ENCODE measurements at regions not wholly inside any gene's neighbourhood (a gene's known extent, or its start where the extent isn't known, plus 50 kb on each side); places are given as distances from the start of the nearest gene placed in this dataset.

DNA sequence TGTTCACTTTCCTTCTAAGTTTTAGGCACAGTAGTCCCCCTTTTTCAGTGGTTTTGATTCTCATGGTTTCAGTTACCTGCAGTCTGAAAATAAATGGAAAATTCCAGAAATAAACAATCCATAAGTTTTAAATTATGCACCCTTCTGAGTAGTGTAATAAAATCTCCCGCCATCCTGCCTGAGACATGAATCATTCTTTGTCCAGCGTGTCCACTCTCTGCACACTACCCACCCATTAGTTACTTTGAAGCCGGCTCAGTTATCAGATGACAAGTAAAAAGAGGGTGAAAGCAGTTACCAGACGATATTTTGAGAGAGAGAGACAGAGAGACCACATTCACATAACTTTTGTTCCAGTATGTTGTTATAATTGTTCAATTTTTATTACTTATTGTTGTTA is 400.5 kb downstream of the TMX3 start:
- H3K4me3 ChIP-seq (ENCODE audit: control insufficient read depth, low read depth, low read length) = no peak overlapping the region
- TF ChIP-seq, protein P1, sequence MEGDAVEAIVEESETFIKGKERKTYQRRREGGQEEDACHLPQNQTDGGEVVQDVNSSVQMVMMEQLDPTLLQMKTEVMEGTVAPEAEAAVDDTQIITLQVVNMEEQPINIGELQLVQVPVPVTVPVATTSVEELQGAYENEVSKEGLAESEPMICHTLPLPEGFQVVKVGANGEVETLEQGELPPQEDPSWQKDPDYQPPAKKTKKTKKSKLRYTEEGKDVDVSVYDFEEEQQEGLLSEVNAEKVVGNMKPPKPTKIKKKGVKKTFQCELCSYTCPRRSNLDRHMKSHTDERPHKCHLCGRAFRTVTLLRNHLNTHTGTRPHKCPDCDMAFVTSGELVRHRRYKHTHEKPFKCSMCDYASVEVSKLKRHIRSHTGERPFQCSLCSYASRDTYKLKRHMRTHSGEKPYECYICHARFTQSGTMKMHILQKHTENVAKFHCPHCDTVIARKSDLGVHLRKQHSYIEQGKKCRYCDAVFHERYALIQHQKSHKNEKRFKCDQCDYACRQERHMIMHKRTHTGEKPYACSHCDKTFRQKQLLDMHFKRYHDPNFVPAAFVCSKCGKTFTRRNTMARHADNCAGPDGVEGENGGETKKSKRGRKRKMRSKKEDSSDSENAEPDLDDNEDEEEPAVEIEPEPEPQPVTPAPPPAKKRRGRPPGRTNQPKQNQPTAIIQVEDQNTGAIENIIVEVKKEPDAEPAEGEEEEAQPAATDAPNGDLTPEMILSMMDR (conservative IDR thresholded peaks at IDR 0.05; ENCODE audit: control insufficient read depth, insufficient read depth, low read depth, low read length) = no peak
- DNase-seq (ENCODE audit: low read depth) = peak; percentile 15

- TF ChIP-seq, protein P1 (conservative IDR thresholded peaks at IDR 0.05; ENCODE audit: control insufficient read depth, insufficient read depth, low read depth, low read length) = no peak
- no peak overlapping the region for H3K4me3 ChIP-seq (ENCODE audit: control insufficient read depth, low read depth, low read length)
- DNase-seq (ENCODE audit: low read depth) = no peak
Measured at GRCh38 chr18:68301441-68301840, 413.5 kb downstream of the TMX3 start.

DNA sequence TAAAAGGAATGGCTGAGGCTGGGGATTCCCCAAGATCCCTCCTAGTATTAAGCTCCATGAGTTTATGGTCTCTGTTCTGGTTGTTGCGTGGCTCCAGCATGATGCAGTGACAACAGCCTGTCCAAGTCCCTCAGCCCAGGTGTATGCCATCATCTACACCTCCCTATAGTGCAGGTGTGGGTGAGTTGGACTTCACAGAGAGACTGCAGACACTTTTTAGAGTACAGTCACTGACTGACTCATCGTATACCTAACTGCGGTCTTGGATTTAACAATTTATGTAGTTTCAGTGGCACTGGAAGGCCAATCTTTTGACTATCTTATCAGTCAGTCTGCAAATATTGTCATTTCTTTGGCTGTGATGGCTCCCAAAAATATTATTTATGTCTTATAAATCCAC is 415.0 kb downstream of the TMX3 start:
- TF ChIP-seq, protein P1 (conservative IDR thresholded peaks at IDR 0.05; ENCODE audit: control insufficient read depth, insufficient read depth, low read depth, low read length) = no peak
- peak; percentile 7 for DNase-seq (ENCODE audit: low read depth)
- H3K4me3 ChIP-seq (ENCODE audit: control insufficient read depth, low read depth, low read length) = no peak overlapping the region

- H3K4me3 ChIP-seq (ENCODE audit: control insufficient read depth, low read depth, low read length) = no peak overlapping the region
- no peak for DNase-seq (ENCODE audit: low read depth)
- TF ChIP-seq, protein P1 (conservative IDR thresholded peaks at IDR 0.05; ENCODE audit: control insufficient read depth, insufficient read depth, low read depth, low read length) = no peak
Measured at GRCh38 chr18:68298330-68298729, 416.6 kb downstream of the TMX3 start.

DNA sequence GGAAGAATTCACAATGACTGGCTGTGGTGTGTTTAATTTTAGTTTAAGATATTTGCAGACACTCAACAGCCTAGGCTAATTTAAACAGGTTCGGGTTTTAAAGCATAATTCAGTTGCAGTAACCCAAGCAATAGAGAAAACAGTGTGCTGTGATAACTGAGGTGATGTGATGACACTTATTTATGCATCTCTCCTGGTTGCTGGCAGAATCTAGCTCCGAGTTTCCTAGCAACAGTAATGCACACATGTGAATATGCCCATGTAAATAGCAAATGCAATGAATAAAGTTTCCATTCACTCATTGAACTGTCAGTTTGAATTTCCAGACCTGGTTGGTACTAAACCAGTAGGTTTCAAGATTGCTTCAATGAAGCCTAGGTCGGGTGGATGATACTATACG is 426.5 kb downstream of the TMX3 start:
- TF ChIP-seq, protein P1 (conservative IDR thresholded peaks at IDR 0.05; ENCODE audit: control insufficient read depth, insufficient read depth, low read depth, low read length) = no peak

DNA sequence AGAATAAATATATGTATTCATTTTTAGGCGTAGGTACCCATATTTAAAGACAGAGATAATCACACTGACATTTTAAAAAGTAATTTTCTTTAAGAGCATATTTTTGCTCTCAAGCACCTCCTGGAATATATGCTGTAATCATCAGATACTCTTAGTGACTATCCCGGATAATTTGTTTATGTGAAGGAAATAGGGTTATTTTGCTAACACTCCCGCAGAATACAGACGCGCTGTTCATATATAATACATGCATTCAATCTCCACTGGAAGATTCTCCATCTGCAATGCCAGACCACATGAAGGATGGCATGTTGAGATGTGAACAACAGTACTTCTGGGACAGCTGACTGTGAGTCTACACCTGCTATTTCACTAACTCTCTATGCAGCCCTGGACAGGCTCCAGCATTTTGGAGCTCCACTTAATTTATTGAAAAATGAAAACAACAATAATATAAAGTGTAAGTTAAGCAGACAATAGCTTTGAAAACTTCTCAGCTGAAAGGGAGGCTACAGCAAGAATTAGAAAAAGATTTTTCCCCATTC is 430.6 kb downstream of the TMX3 start:
- DNase-seq (ENCODE audit: low read depth) = no peak

More for the DNA sequence above, 426.5 kb downstream of the TMX3 start:
- no peak overlapping the region for H3K4me3 ChIP-seq (ENCODE audit: control insufficient read depth, low read depth, low read length)
- no peak for DNase-seq (ENCODE audit: low read depth)

More for the DNA sequence above, 430.6 kb downstream of the TMX3 start:
- TF ChIP-seq, protein P1 (conservative IDR thresholded peaks at IDR 0.05; ENCODE audit: control insufficient read depth, insufficient read depth, low read depth, low read length) = no peak
- no peak overlapping the region for H3K4me3 ChIP-seq (ENCODE audit: control insufficient read depth, low read depth, low read length)
